ENCODE measurements at regions not wholly inside any gene's neighbourhood (a gene's known extent, or its start where the extent isn't known, plus 50 kb on each side); places are given as distances from the start of the nearest gene placed in this dataset.

DNA sequence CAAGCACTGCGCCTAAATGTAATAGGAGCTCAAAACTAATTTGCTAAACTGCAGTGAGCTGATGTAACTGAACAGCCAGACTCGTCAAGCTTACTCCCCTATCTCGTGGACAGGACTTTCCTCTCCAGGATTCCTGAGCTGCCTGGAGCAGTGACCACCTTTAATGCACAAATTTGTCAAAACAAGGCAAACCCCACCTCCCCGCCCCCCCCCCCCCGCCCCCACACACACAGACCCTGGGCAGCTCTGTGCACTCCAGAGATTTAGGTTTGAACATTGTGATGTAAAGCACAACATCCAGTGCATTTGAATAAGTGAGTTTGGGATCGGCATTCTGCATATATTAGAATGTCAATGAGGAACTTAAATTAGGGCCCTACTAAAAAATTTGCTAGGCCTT lies 77.7 kb upstream of the DHX15 start:
- TF ChIP-seq POLR2AphosphoS5 (IDR thresholded peaks at IDR 0.05) (no peak), POLR2A (IDR thresholded peaks at IDR 0.05) (no peak)
